ENCODE measurements at regions not wholly inside any gene's neighbourhood (a gene's known extent, or its start where the extent isn't known, plus 50 kb on each side); places are given as distances from the start of the nearest gene placed in this dataset.

GRCh38 chr11:112899235-112900006 lies 61.8 kb upstream of the NCAM1 start:
- H3K27me3 ChIP-seq (replicated peaks; ENCODE audit: insufficient read depth): no peaks in the 10 kb centered on the region
- no peaks in the 10 kb centered on the region for H3K36me3 ChIP-seq
- H3K4me3 ChIP-seq: no peak overlapping the region
- ATAC-seq (ENCODE audit: insufficient number of reproducible peaks, low FRiP score, low read depth) (no peak), DNase-seq (ENCODE audit: low spot score) (no peak)
- no peaks in the 10 kb centered on the region for H3K9me3 ChIP-seq
- H3K27ac ChIP-seq: no peak overlapping the region
- TF ChIP-seq CTCF (IDR thresholded peaks at IDR 0.05): no peak
- H3K4me1 ChIP-seq (ENCODE audit: control insufficient read depth in 1 of 2, low read depth in 2 of 2): peaks cover 0 to 19% of the 10 kb centered on the region in 2 donors

- Histone ChIP-seq H3K36me3 (no peaks in the 10 kb centered on the region), H3K27me3 (replicated peaks; ENCODE audit: insufficient read depth) (no peaks in the 10 kb centered on the region), H3K4me1 (ENCODE audit: control insufficient read depth in 1 of 2, low read depth in 2 of 2) (peaks cover 0 to 19% of the 10 kb centered on the region in 2 donors), H3K9me3 (no peaks in the 10 kb centered on the region), H3K27ac (no peak overlapping the region), H3K4me3 (no peak overlapping the region)
- no peak for TF ChIP-seq CTCF (IDR thresholded peaks at IDR 0.05)
- ATAC-seq (ENCODE audit: insufficient number of reproducible peaks, low FRiP score, low read depth) (no peak), DNase-seq (ENCODE audit: low spot score) (no peak)
Measured at GRCh38 chr11:112901924-112902323, 59.3 kb upstream of the NCAM1 start.

- no peak overlapping the region for H3K27ac ChIP-seq
- no peak for ATAC-seq (ENCODE audit: insufficient number of reproducible peaks, low FRiP score, low read depth)
- H3K4me3 ChIP-seq: no peak overlapping the region
- no peaks in the 10 kb centered on the region for H3K9me3 ChIP-seq
- no peaks in the 10 kb centered on the region for H3K36me3 ChIP-seq
- TF ChIP-seq CTCF (IDR thresholded peaks at IDR 0.05): no peak
- no peak for DNase-seq (ENCODE audit: low spot score)
- H3K4me1 ChIP-seq (ENCODE audit: control insufficient read depth in 1 of 2, low read depth in 2 of 2): peaks cover 0 to 19% of the 10 kb centered on the region in 2 donors
- no peaks in the 10 kb centered on the region for H3K27me3 ChIP-seq (replicated peaks; ENCODE audit: insufficient read depth)
Measured at GRCh38 chr11:112902361-112903011, 58.7 kb upstream of the NCAM1 start.

GRCh38 chr11:112903340-112903739 lies 57.9 kb upstream of the NCAM1 start:
- H3K4me1 ChIP-seq (ENCODE audit: control insufficient read depth in 1 of 2, low read depth in 2 of 2): peaks cover 0 to 19% of the 10 kb centered on the region in 2 donors
- DNase-seq (ENCODE audit: low spot score) (no peak), ATAC-seq (ENCODE audit: insufficient number of reproducible peaks, low FRiP score, low read depth) (no peak)
- H3K9me3 ChIP-seq: no peaks in the 10 kb centered on the region
- H3K27ac ChIP-seq: no peak overlapping the region
- no peak overlapping the region for H3K4me3 ChIP-seq
- H3K36me3 ChIP-seq: no peaks in the 10 kb centered on the region
- H3K27me3 ChIP-seq (replicated peaks; ENCODE audit: insufficient read depth): no peaks in the 10 kb centered on the region
- TF ChIP-seq CTCF (IDR thresholded peaks at IDR 0.05): no peak

GRCh38 chr11:112911124-112911523 lies 50.1 kb upstream of the NCAM1 start:
- no peak overlapping the region for H3K4me3 ChIP-seq
- H3K27me3 ChIP-seq (replicated peaks; ENCODE audit: insufficient read depth): no peaks in the 10 kb centered on the region
- H3K36me3 ChIP-seq: no peaks in the 10 kb centered on the region
- ATAC-seq (ENCODE audit: insufficient number of reproducible peaks, low FRiP score, low read depth): no peak
- no peaks in the 10 kb centered on the region for H3K9me3 ChIP-seq
- no peak for DNase-seq (ENCODE audit: low spot score)
- H3K27ac ChIP-seq: no peak overlapping the region
- no peak for TF ChIP-seq CTCF (IDR thresholded peaks at IDR 0.05)
- no peaks in the 10 kb centered on the region for H3K4me1 ChIP-seq (ENCODE audit: control insufficient read depth in 1 of 2, low read depth in 2 of 2)
